NCI-H748 (cell line): ENCODE measurements at regions not wholly inside any gene's neighbourhood (a gene's known extent, or its start where the extent isn't known, plus 50 kb on each side); places are given as distances from the start of the nearest gene placed in this dataset.

Experiments
- DNase-seq: peaks from one replicate; lab custom pipeline; 2025; ENCODE audit not compliant: unreplicated experiment; lab: John Stamatoyannopoulos, UW

- no peak for DNase-seq
Observed at GRCh38 chr11:95404370-95404769, 173.4 kb upstream of the SESN3 start.

DNA sequence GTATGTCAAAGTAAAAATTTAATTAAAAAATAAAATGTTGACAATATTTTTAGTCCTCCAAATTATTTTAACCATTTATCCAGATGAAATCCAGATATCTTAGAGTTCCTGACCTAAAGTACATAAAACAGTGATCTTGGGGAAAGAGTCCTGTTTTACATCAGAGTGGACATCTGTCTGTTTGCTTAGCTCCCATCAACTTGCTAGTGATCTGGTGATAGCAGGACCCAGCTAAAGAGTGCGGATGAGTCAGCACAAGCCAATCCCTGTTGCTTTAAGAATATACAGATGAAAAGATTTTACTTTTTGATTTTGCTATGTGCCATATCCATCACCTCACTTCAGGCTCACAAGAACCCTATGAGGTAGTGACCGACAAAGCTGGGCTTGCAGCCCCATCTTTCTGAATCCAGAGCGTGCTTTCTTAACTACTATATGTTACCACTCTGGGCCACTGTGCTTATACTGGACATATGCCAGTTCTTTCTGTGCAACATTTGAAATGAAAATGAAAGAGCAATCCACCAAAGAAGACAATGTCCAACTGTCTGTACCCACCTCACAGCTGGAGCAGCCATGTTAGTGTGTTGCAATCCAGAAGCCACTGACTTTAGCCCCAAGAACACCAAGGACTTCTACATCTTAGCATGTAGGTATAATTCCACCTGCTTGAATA lies 167.6 kb upstream of the SESN3 start:
- DNase-seq = no peak

DNA sequence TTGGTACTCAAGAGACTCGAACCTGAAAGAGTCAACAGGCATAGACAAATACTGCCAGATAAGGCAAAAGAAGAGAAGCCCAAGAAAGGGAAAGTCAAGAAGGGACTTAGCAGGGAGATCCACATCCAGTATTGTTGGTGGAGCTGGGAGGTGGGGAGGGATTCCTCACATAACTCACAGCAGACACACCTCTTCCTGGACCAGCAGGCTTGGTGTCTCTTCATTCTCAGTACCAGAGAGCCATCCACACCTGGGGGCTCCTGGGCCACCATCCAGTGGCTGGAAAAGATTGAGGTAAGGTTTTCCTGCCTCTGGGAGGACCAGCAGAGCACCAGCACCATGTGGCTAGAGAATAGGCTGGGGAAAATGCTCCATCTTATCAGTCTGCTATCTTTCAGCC lies 161.6 kb upstream of the SESN3 start:
- DNase-seq = no peak

- DNase-seq = no peak
Observed at GRCh38 chr11:95389427-95389826, 158.4 kb upstream of the SESN3 start.

- DNase-seq = no peak
Observed at GRCh38 chr11:95388086-95388485, 157.1 kb upstream of the SESN3 start.

DNA sequence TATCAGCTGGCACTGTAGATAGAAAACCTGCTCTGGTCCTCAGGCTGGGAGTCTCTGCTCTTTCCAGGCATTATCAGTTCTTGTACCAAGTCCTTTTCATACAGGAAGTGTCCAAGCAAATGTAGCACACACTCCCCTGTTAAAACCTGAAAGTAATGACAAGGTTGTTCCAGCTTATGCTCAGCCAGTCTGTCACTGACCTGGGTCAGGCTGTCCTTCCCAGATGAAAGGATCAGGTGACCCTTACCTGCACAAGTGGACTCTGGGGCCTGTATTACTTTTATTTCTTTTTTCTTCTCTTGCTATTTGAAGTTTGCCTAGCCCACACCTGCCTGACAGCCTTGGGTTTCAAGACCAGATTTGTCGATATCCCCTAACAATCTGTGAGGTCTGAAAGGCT lies 156.3 kb upstream of the SESN3 start:
- no peak for DNase-seq

DNA sequence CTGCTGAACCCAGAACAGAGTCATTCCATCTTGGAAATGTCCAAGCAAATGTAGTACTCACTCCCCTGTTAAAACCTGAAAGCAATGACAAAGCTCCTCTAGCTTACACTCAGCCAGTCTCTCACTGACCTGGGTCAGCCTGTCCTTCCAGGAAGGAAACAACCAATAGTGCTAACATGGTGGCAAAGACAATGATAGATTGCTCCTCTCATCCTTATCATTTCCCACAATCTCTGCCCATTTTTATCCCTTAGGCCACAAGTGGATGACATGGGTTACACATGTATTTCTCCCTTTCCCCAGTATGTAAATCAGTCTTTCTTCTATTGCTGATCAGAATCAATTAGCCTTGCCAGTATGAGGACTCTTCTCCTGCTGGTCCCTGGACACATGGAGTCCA lies 154.6 kb upstream of the SESN3 start:
- no peak for DNase-seq

DNA sequence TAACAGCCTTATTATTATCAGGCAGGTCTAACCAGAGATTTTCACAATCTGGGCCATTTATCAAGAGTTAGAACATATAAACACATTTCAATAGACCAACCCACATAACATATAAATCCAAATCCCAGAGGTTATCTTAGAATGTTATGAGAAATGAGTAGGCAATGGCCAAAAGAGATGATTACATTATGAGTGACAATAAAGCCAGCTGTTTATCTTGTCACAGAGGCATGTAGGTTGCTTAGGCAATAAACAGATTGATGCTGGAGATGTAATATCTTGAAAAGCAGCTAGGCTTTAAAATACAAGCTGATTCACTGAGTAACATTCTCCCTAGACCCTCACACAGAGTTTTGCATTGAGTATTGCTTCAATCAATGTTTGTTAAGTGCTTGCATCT lies 148.5 kb upstream of the SESN3 start:
- DNase-seq = no peak

- DNase-seq = no peak
Observed at GRCh38 chr11:95378789-95379188, 147.8 kb upstream of the SESN3 start.

GRCh38 chr11:95378111-95378510 lies 147.1 kb upstream of the SESN3 start:
- no peak for DNase-seq

DNA sequence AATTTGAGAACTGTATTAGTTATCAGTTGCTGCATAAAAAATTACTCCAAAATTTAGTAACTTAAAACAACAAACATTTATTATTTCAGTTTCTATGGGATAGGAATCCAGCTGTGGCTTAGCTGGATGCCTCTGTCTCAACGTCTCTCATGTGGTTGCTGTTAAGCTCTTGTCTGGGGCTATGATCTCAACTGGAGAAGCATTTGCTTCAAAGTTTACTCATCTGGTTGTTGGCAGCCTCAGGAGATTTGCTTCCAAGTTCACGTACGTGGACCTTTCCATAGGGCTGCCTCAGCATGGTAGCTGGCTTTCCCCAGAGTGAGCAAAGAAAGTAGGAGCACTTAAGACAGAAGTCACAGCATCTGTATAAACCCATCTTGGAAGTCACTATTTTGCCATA lies 144.9 kb upstream of the SESN3 start:
- no peak for DNase-seq

DNA sequence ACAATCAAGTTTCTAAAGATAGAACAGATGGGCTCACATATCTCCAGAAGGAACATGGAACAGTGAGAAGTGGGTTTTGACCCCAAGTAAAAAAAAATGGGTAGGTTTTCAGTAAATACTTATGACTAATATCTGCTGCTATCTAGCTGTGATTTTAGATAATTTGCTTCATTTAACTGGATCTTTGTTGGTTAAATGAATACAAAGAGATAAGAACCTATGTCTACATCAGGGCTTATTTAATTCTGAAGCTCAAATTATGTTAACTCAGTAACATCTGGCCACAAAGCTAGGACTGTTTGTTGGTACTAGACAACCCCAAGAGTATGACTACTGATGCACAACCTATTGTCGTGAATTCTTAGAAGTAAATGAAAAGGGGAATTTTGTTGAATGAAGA lies 144.4 kb upstream of the SESN3 start:
- no peak for DNase-seq

- no peak for DNase-seq
Observed at GRCh38 chr11:95374105-95374504, 143.1 kb upstream of the SESN3 start.

DNA sequence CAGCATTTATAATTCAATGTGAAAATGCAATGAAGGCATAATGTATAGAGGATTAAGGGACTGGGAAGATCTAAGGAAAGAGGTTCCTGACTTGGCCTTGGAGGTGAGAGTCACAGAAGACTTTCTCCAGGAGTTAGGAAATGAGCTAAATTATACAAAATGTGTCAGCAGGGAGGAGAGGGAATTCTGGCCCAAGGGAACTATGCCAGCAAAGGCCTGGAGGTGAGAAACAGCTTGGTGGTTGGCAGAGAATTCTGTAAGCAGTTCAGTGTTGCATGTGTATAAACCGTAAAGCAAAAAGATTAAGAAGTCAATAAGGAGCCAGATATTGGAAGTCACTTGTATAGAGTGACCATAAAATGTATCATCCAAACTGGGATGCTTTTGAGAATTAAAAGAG lies 142.2 kb upstream of the SESN3 start:
- DNase-seq = no peak

- DNase-seq = no peak
Observed at GRCh38 chr11:95372097-95372656, 141.2 kb upstream of the SESN3 start.

DNA sequence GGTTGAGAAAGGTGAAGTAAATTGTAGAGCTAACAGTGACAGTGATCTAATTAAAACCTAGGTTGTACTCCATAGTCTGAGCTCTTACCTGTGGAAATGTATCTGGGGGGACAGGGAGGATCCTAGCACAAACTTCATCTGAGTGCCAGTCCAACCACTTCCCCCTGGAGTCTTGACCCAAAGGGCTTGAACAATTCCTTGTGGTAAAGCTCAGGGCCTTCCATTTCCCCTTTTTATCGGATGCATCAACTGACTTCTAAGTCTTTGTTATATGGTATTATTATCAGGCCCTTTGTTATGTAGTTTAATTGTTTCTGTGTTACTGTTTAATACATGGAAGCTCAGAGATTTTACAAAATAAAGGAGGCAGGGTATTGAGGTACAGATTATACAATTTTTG lies 140.2 kb upstream of the SESN3 start:
- no peak for DNase-seq

DNA sequence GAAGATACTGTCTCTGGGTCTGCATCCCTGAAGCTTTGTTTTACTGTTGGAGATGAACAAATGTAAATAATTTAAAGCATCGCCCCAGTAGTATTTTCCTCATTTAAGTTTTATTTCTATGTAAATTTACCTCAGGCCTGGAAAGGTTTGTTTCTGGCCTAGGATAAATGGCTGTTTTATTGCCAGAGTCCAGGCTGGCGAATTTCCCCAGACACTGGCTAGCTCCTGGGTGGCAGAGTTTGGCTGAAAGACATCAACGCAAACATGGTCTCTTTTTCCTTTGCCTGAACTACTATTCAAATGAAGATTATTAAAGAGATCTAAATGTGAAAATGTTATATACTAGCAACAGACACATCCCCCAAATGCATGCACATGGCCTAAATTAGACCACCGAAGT lies 136.7 kb upstream of the SESN3 start:
- DNase-seq = no peak

- DNase-seq = no peak
Observed at GRCh38 chr11:95365348-95365747, 134.3 kb upstream of the SESN3 start.

GRCh38 chr11:95364324-95365295 lies 133.6 kb upstream of the SESN3 start:
- DNase-seq = peak; percentile 2

GRCh38 chr11:95363708-95364107 lies 132.7 kb upstream of the SESN3 start:
- peak; percentile 82 for DNase-seq

DNA sequence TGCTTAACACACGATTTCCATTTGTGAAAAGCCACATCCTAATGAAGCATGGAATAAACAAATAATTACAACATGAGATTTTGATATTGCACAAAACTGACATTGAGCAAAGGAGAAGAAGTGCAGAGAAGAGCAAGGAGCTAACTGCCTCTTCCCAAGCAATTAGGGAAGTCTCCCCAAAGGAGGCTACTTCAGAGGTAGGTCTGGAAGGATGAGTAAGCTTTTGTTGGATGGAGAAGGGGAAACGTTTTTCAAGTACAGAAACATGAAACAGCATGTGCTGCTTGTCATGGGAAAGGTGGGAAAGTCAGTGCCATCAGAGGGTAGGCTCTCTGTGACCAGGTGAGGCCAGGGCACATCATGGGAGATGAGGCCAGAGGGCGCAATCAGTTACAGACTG lies 132.2 kb upstream of the SESN3 start:
- DNase-seq = no peak

GRCh38 chr11:95361180-95361579 lies 130.2 kb upstream of the SESN3 start:
- DNase-seq = no peak
